H54 (cell line): ENCODE measurements at regions not wholly inside any gene's neighbourhood (a gene's known extent, or its start where the extent isn't known, plus 50 kb on each side); places are given as distances from the start of the nearest gene placed in this dataset.
"Not testable (repeated sequence)": the region's sequence is repeated elsewhere in the genome, so short reads cannot be mapped to it uniquely, and the experiment has no call there.

Experiments
- DNase-seq: peaks from one replicate; pipeline ENCODE4 v3.0.0; 2011; ENCODE audit warnings: low spot score, mixed read lengths; ENCODE audit not compliant: insufficient read length
- FAIRE-seq: peaks from 3 replicates; lab custom pipeline; 2011; peaks lifted over from hg19 to GRCh38; lab: Jason Lieb, UNC
- POLR2A ChIP-seq: IDR thresholded peaks from 2 replicates; pipeline ENCODE4 v1.6.1; 2011; ENCODE audit warnings: low read depth, mild to moderate bottlenecking, low read length

GRCh38 chr22:49514641-49515040, 313.0 kb downstream of the BRD1 start:
- TF ChIP-seq POLR2A = no peak
- no peak for DNase-seq
- no peak for FAIRE-seq

GRCh38 chr22:49514211-49514610, 313.5 kb downstream of the BRD1 start:
- no peak for TF ChIP-seq POLR2A
- DNase-seq = no peak
- FAIRE-seq = no peak

- TF ChIP-seq POLR2A = no peak
- no peak for FAIRE-seq
- no peak for DNase-seq
Measured at GRCh38 chr22:49513358-49513851, 314.3 kb downstream of the BRD1 start.

- no peak for TF ChIP-seq POLR2A
- no peak for DNase-seq
- FAIRE-seq = no peak
Measured at GRCh38 chr22:49512487-49513165, 315.0 kb downstream of the BRD1 start.

- not testable (repeated sequence) for DNase-seq, FAIRE-seq
Measured at GRCh38 chr22:49511393-49512189, 316.1 kb downstream of the BRD1 start.

GRCh38 chr22:49510718-49511117, 317.0 kb downstream of the BRD1 start:
- TF ChIP-seq POLR2A = no peak
- no peak for DNase-seq
- FAIRE-seq = no peak

GRCh38 chr22:49509016-49509415, 318.7 kb downstream of the BRD1 start:
- no peak for DNase-seq
- FAIRE-seq = no peak
- TF ChIP-seq POLR2A = no peak

- FAIRE-seq (no peak), DNase-seq (no peak)
- TF ChIP-seq POLR2A = no peak
Measured at GRCh38 chr22:49508561-49508960, 319.1 kb downstream of the BRD1 start.

GRCh38 chr22:49507607-49508292, 319.9 kb downstream of the BRD1 start:
- no peak for DNase-seq
- no peak for TF ChIP-seq POLR2A
- no peak for FAIRE-seq

GRCh38 chr22:49506010-49506400, 321.7 kb downstream of the BRD1 start:
- FAIRE-seq (no peak), DNase-seq (no peak)
- no peak for TF ChIP-seq POLR2A

GRCh38 chr22:49505337-49506009, 322.2 kb downstream of the BRD1 start:
- TF ChIP-seq POLR2A = no peak
- FAIRE-seq = no peak
- no peak for DNase-seq

- TF ChIP-seq POLR2A = no peak
- no peak for DNase-seq
- FAIRE-seq = no peak
Measured at GRCh38 chr22:49503896-49504521, 323.7 kb downstream of the BRD1 start.

GRCh38 chr22:49503321-49503720, 324.4 kb downstream of the BRD1 start:
- no peak for DNase-seq
- FAIRE-seq = no peak
- TF ChIP-seq POLR2A = no peak
